ENCODE measurements at regions not wholly inside any gene's neighbourhood (a gene's known extent, or its start where the extent isn't known, plus 50 kb on each side); places are given as distances from the start of the nearest gene placed in this dataset.

DNA sequence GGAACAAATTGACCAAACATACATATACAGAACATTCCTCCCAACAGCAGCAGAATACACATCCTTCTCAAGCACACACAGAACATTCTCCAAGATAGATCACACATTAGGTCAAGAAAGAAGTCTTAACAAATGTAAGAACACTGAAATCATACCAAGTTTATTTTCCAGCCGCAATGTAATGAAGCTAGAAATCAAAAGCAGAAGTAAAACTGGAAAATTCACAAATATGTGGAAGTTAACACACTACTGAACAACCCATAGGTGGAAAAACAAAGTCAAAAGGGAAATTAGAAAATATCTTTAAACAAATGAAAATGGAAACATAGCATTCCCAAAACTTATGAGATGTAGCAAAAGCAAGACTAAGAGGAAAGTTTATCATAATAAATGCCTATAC, 692.6 kb downstream of the DIAPH3 start:
- no peak overlapping the region for H3K4me3 ChIP-seq
- peak overlapping the region in 1 of 21 experiments; percentile 55 for H3K27ac ChIP-seq

- Histone ChIP-seq H3K27ac (no peak overlapping the region), H3K4me3 (no peak overlapping the region)
Observed at GRCh38 chr13:59472134-59472533, 691.6 kb downstream of the DIAPH3 start.

- Histone ChIP-seq H3K27ac (no peak overlapping the region), H3K4me3 (no peak overlapping the region)
Observed at GRCh38 chr13:59474696-59475095, 689.0 kb downstream of the DIAPH3 start.

GRCh38 chr13:59475911-59476310, 687.8 kb downstream of the DIAPH3 start:
- Histone ChIP-seq H3K4me3 (no peak overlapping the region), H3K27ac (no peak overlapping the region)

- no peak overlapping the region for H3K4me3 ChIP-seq
Observed at GRCh38 chr13:59476366-59476765, 687.4 kb downstream of the DIAPH3 start.

DNA sequence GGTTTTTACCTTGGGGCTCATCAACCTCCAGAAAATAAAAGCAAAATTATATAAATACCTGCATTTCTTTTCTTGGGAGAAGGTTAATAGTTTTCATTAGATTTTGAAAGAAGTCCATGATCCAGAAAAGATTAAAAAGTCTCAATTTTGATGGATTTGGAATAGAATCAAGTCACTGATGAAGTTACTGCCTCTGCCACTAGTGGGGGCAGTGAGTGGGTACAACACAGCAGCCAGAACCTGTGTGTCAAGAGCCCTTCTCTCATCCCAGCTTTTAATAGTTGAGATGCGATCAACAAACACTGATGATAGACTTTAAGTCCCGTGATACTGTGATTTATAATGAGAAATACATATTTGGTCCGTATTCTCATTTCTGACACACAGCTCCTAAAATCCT, 686.7 kb downstream of the DIAPH3 start:
- no peak overlapping the region for H3K27ac ChIP-seq

More at GRCh38 chr13:59476366-59476765, 687.4 kb downstream of the DIAPH3 start:
- no peak overlapping the region for H3K27ac ChIP-seq

GRCh38 chr13:59478908-59479307, 684.8 kb downstream of the DIAPH3 start:
- H3K4me3 ChIP-seq = no peak overlapping the region
- no peak overlapping the region for H3K27ac ChIP-seq

More for the DNA sequence above, 686.7 kb downstream of the DIAPH3 start:
- no peak overlapping the region for H3K4me3 ChIP-seq

DNA sequence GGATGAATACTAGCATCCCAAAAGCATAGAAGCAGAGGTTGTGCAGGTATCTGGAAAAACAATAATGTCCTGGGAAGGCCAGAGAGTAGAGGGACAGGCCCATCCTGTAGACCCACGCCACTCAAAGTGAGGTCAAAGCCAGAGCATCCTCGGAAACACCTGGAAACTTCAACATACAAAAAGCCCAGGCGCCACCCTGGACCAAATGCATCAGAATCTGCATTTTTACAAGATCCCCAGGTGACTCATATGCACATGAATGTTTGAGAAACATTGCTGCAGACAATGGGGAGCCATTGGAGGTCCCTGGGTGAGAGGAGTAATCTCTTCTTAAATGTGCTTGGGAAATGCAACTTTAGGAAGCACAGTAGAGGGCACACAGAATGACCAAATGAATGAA, 684.1 kb downstream of the DIAPH3 start:
- Histone ChIP-seq H3K27ac (no peak overlapping the region), H3K4me3 (no peak overlapping the region)

DNA sequence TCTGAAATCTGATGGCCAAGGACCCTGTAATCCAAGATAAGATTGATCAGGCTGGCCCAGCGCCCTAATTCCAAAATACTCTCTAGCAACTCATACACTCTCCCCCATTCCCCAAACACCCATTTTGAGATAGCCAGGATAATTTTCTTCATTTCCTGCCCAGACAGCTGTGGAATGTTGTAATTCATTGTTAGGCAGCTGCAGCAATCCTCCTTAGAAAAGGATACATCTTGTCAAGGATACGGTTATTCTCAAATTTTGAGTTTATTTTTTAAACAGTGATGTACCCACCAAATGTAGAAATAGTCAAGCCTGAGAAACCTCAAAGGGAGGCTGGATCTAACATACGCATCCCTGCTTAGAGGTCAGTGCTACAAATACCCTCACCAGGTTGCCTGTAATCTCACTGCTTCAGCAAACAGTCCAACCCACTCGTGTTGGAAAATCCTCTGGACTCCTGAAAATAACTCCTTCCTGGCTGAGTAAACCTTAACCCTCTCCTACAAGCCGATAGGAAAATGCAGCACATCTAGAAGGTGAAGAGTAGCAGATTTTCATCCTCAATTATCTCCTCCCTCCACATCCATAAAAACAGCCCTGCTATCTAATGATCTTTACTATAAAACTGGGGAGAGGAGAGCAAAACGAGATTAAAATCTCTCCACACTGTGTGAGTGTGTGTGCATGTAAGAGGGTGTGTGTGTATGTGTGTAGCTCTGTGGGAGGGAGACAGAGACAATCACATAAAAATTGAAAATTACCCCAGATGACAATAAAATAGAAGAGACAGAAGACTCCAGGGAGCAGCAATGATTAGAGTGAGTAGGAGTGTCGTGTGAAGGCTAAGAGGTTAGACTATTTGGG, 683.1 kb downstream of the DIAPH3 start:
- Histone ChIP-seq H3K4me3 (no peak overlapping the region), H3K27ac (no peak overlapping the region)

DNA sequence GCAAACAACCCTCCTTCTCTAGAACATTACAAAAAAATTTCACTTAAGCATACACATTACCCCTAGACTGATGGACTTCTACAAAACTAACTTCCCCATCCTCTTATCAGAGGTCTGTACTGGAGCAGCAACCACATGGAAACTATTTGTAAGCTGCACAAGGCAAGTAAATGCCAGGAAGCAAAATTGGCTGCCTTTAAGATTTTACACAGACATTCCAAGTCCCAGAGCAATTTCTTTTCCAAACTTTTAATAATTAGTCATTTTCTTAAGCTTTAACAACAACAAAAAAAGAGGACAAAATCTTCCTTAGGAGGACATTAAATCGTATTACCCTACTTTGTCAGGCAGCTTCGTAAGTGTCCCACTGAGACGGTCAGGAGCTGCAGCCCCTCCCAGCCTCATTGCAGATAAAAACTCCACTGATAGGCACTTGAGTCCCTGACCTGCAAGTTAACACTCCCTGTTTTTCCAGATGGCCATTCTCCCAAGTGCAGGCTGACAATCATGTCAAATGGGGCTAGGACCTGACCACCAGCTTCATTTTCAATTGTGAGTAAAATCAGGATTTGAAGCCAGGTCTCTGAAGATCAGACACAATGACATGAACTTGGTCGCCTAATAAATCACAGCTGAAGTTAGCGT, 680.1 kb downstream of the DIAPH3 start:
- no peak overlapping the region for H3K4me3 ChIP-seq

DNA sequence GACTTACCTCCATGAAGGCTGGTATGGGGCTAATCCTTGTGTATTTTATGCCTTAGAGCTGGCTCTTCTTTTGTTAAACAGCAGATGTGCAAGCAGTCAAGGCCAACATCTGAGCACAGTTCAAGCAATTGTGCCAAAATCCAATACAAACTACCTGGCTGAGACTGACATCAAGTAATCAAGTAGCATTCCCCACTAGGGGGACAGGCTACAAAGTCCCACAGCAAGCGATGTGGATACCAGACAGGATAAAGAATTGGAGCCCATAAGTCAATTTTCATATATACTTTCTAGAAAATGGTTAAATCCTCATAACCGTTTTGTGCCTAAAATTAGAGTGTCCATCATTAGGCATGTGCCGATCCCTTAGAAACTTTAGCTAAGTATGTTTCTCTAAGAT, 675.8 kb downstream of the DIAPH3 start:
- H3K27ac ChIP-seq = no peak overlapping the region

More for the DNA sequence above, 680.1 kb downstream of the DIAPH3 start:
- H3K27ac ChIP-seq = peak overlapping the region in 3 of 21 experiments; percentile 13 to 44 (median 19)

GRCh38 chr13:59488436-59488835, 675.3 kb downstream of the DIAPH3 start:
- H3K4me3 ChIP-seq = no peak overlapping the region

More for the DNA sequence above, 675.8 kb downstream of the DIAPH3 start:
- H3K4me3 ChIP-seq = no peak overlapping the region

GRCh38 chr13:59490651-59491050, 673.1 kb downstream of the DIAPH3 start:
- no peak overlapping the region for H3K27ac ChIP-seq
- no peak overlapping the region for H3K4me3 ChIP-seq

More at GRCh38 chr13:59488436-59488835, 675.3 kb downstream of the DIAPH3 start:
- no peak overlapping the region for H3K27ac ChIP-seq

- H3K4me3 ChIP-seq = no peak overlapping the region
- H3K27ac ChIP-seq = no peak overlapping the region
Observed at GRCh38 chr13:59492030-59492636, 671.6 kb downstream of the DIAPH3 start.

DNA sequence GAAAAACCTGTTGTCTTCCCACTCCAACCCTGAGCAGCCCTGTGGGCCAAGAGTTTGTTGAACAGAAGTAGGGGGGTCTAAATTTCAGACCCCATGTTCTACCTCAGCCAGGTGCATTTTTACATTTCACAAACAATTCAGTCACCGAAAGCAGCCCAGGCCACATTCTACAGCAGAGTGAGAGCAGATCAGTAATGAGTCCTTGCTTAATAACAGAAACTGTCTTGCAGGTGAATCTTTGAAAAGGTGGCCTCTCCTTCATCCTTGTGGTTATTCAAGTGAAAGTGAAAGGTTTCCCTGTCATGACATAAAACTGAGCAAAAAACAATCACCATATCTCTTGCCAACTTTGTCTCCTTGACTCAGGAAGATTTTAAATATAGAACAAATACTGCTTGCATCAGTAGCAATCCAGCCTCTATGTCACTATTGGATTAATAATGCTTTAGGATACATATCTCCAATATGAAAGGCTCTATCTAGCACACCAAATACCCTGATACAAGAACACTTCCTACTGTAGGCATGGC, 670.2 kb downstream of the DIAPH3 start:
- no peak overlapping the region for H3K27ac ChIP-seq
- no peak overlapping the region for H3K4me3 ChIP-seq

- H3K4me3 ChIP-seq = no peak overlapping the region
- no peak overlapping the region for H3K27ac ChIP-seq
Observed at GRCh38 chr13:59494151-59494550, 669.6 kb downstream of the DIAPH3 start.

GRCh38 chr13:59494560-59494970, 669.2 kb downstream of the DIAPH3 start:
- H3K27ac ChIP-seq = no peak overlapping the region
- H3K4me3 ChIP-seq = no peak overlapping the region

DNA sequence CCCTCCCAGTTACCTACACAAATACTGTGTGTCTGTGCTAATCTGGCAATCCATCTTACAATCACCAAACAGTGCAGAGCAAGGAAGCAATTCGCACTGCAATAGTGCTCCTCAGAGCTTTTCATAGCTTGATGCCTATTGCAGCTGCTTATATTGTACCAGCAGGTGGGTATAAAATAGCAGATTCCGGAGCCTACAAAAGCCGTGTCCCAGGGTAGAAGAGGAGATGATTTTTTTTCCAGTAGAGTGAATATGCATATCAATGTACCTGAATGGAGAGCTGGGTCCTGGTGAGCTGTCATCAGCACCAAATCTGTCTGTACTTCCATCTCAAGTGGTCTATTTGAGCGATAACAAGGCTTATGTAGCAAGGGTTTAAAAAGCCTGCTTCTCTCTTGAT, 668.4 kb downstream of the DIAPH3 start:
- no peak overlapping the region for H3K4me3 ChIP-seq
- H3K27ac ChIP-seq = no peak overlapping the region

GRCh38 chr13:59495936-59496512, 667.7 kb downstream of the DIAPH3 start:
- no peak overlapping the region for H3K27ac ChIP-seq
- no peak overlapping the region for H3K4me3 ChIP-seq

Measured in skin epidermis (tissue), 12 donors.